ENCODE measurements at regions not wholly inside any gene's neighbourhood (a gene's known extent, or its start where the extent isn't known, plus 50 kb on each side); places are given as distances from the start of the nearest gene placed in this dataset.
"Not testable (repeated sequence)": the region's sequence is repeated elsewhere in the genome, so short reads cannot be mapped to it uniquely, and the experiment has no call there.

GRCh38 chr16:52298769-52299168 lies 248.2 kb downstream of the TOX3 start:
- in situ Hi-C loops (cut with HindIII; ENCODE audit: low sequenced_read_pairs) = no loop called here
- H3K4me3 ChIP-seq (ENCODE audit: low read depth, low read length) = no peak overlapping the region

DNA sequence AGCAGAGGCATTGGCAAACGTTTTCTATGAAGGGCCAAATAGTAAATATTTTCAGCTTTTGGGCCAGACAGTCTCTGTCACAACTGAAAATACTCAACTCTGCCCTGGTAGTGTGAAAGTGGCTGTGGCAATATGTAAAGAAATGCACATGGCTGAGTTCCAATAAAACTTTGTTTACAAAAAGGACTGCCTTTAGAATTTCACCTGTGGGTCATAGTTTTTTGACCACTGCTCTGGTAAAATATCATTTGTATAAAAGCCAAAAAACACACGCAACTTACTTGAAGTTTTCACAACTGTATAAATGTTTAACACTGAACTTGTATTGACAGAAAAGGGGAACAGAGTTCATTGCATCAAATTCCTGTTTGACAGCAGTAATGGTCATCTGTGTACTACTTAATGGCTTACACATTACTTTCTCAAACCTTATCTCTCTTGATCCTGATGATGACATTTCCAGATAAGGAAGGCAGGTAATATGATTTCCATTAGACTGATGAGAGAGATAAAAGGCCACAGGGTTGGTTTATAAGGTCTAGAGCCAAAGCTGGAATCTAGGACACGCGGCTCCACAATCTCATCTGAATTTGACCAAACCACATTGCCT lies 250.1 kb downstream of the TOX3 start:
- in situ Hi-C loops (cut with HindIII; ENCODE audit: low sequenced_read_pairs); DNase-seq (ENCODE audit: low read depth); H3K4me3 ChIP-seq (ENCODE audit: low read depth, low read length): not testable (repeated sequence)

More at GRCh38 chr16:52298769-52299168, 248.2 kb downstream of the TOX3 start:
- DNase-seq (ENCODE audit: low read depth) = no peak
- no peak for TF ChIP-seq CTCF (IDR thresholded peaks at IDR 0.05; ENCODE audit: low read depth, low read length, missing control alignments)

GRCh38 chr16:52296076-52296475 lies 250.9 kb downstream of the TOX3 start:
- TF ChIP-seq CTCF (IDR thresholded peaks at IDR 0.05; ENCODE audit: low read depth, low read length, missing control alignments) = no peak
- in situ Hi-C loops (cut with HindIII; ENCODE audit: low sequenced_read_pairs) = no loop called here
- H3K4me3 ChIP-seq (ENCODE audit: low read depth, low read length) = no peak overlapping the region

DNA sequence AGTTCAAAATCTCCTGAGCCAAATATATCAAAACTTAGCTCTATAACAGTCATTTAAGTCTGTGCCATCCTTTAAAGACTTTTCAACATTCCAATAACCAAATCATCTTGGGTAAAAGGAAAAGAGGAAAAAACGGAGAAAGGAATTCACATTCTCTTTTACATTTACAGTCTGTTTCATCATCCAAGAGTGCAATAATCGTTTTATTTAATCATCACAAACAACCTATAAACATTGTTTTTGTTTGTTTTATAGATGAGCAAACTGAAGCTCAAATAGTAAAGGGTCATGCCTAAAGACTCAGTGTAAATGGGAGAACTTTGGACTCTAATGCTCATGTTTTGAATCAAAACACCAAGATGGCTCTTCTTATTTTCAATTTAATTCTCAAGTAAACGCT lies 252.3 kb downstream of the TOX3 start:
- in situ Hi-C loops (cut with HindIII; ENCODE audit: low sequenced_read_pairs) = no loop called here
- no peak for TF ChIP-seq CTCF (IDR thresholded peaks at IDR 0.05; ENCODE audit: low read depth, low read length, missing control alignments)
- DNase-seq (ENCODE audit: low read depth) = no peak
- no peak overlapping the region for H3K4me3 ChIP-seq (ENCODE audit: low read depth, low read length)

More at GRCh38 chr16:52296076-52296475, 250.9 kb downstream of the TOX3 start:
- DNase-seq (ENCODE audit: low read depth) = no peak

DNA sequence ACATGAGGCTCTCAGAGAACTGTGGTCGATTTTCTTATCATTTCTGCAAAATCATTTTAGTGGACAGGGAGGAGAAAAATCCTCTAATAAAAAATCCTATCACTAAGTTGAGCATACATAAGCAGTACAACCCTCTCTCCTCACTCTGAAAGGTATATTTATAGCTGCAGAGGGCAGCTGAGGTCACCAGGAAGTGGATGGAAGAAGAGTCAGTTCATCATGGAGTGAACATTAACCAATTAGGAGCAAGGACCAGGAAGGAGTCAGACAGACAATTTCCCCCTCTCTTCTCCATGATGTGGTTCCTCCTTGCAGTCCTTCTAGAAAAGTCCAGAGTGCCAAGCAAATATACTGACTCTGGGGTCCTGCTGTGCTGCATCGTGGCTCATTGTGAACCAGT lies 253.7 kb downstream of the TOX3 start:
- in situ Hi-C loops (cut with HindIII; ENCODE audit: low sequenced_read_pairs) = no loop called here
- DNase-seq (ENCODE audit: low read depth) = no peak
- no peak for TF ChIP-seq CTCF (IDR thresholded peaks at IDR 0.05; ENCODE audit: low read depth, low read length, missing control alignments)
- no peak overlapping the region for H3K4me3 ChIP-seq (ENCODE audit: low read depth, low read length)

GRCh38 chr16:52283584-52284375 lies 263.2 kb downstream of the TOX3 start:
- no peak for TF ChIP-seq CTCF (IDR thresholded peaks at IDR 0.05; ENCODE audit: low read depth, low read length, missing control alignments)
- DNase-seq (ENCODE audit: low read depth) = no peak
- in situ Hi-C loops (cut with HindIII; ENCODE audit: low sequenced_read_pairs) = no loop called here
- H3K4me3 ChIP-seq (ENCODE audit: low read depth, low read length) = no peak overlapping the region

DNA sequence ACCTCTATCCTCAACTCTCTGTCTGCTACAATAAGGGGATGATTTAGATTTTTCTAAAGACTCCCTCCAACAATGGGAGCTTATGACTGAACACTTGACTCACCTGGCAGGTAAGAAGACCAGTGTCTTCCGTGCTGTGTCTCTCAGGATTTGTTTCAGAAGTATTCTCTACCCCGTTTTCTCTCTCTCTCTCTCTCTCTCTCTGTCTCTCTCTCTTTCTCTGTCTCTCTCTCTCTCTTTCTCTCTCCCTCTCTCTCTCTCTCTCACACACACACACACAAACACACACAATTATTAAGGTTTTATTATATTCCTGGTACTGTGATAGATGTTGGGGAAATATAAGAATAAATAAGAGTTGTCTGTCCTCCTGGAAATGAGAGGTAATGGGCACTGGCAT lies 263.9 kb downstream of the TOX3 start:
- in situ Hi-C loops (cut with HindIII; ENCODE audit: low sequenced_read_pairs) = no loop called here
- DNase-seq (ENCODE audit: low read depth) = no peak
- no peak overlapping the region for H3K4me3 ChIP-seq (ENCODE audit: low read depth, low read length)
- TF ChIP-seq CTCF (IDR thresholded peaks at IDR 0.05; ENCODE audit: low read depth, low read length, missing control alignments) = no peak

All from astrocyte of the cerebellum (primary cell).